Breast epithelium (tissue), 4 donors: ENCODE measurements at regions not wholly inside any gene's neighbourhood (a gene's known extent, or its start where the extent isn't known, plus 50 kb on each side); places are given as distances from the start of the nearest gene placed in this dataset.
A peak's percentile ranks its signal among the peaks of the same experiment; 100 is the strongest.
"Not testable (repeated sequence)": the region's sequence is repeated elsewhere in the genome, so short reads cannot be mapped to it uniquely, and the experiment has no call there.

Source experiments
- DNase-seq, 2 donors: peaks; one replicate each; pipeline ENCODE4 v3.0.0-alpha.2; 2019; ENCODE audit warnings: low spot score in 2 of 2
- H3K27ac ChIP-seq, 2 donors: fragments of 200-600 bp; sonication (generic) in 1 of 2; one replicate each; pipeline ENCODE4 v1.5.1; 2016 to 2019; ENCODE audit warnings: mild to moderate bottlenecking in 1 of 2
- H3K27me3 ChIP-seq, 2 donors: fragments of 200-600 bp; sonication (generic) in 1 of 2; one replicate each; pipeline versions ENCODE4 v1.5.1 to v1.6.0; 2017 to 2019; ENCODE audit warnings: control low read depth in 1 of 2, mild to moderate bottlenecking in 1 of 2
- H3K36me3 ChIP-seq: fragments of 200-600 bp; one replicate; pipeline ENCODE4 v1.5.1; 2019
- H3K4me1 ChIP-seq, 2 donors: fragments of 200-600 bp; sonication (generic); one replicate each; pipeline ENCODE4 v1.5.1; 2016 to 2019; ENCODE audit warnings: control low read depth in 1 of 2
- H3K4me3 ChIP-seq, 3 donors: fragments of 200-600 bp; sonication (generic); 1 replicate in 2 of 3; 2 replicates in 1 of 3; pipeline ENCODE4 v1.5.1; 2016 to 2019; ENCODE audit warnings: mild to moderate bottlenecking in 3 of 3, moderate library complexity in 2 of 3
- H3K9me3 ChIP-seq, 2 donors: fragments of 200-600 bp; sonication (generic) in 1 of 2; one replicate each; pipeline ENCODE4 v1.5.1; 2016 to 2019; ENCODE audit warnings: control low read depth in 1 of 2
- CTCF ChIP-seq, 3 donors: fragments of 450-650 bp; IDR thresholded peaks; one replicate each; pipeline ENCODE4 v1.5.1; 2016 to 2017; ENCODE audit warnings: antibody characterized with exemption in 3 of 3, mild to moderate bottlenecking in 3 of 3, moderate library complexity in 3 of 3
- POLR2A ChIP-seq: fragments of 450-650 bp; IDR thresholded peaks from one replicate; pipeline ENCODE4 v1.6.1; 2016; ENCODE audit warnings: antibody characterized with exemption, mild to moderate bottlenecking, moderate library complexity
- POLR2AphosphoS5 ChIP-seq, 3 donors: sonication (generic); formaldehyde crosslinking; IDR thresholded peaks; one replicate each; pipeline ENCODE4 v1.6.1; 2017; ENCODE audit warnings: antibody characterized with exemption in 3 of 3
- intact Hi-C: fragments of 100-400 bp; cut with DNase I; formaldehyde crosslinking; loops from one replicate; pipeline ENCODE4 v1.15.1; 2023; ENCODE audit warnings: low total_unique reads

DNA sequence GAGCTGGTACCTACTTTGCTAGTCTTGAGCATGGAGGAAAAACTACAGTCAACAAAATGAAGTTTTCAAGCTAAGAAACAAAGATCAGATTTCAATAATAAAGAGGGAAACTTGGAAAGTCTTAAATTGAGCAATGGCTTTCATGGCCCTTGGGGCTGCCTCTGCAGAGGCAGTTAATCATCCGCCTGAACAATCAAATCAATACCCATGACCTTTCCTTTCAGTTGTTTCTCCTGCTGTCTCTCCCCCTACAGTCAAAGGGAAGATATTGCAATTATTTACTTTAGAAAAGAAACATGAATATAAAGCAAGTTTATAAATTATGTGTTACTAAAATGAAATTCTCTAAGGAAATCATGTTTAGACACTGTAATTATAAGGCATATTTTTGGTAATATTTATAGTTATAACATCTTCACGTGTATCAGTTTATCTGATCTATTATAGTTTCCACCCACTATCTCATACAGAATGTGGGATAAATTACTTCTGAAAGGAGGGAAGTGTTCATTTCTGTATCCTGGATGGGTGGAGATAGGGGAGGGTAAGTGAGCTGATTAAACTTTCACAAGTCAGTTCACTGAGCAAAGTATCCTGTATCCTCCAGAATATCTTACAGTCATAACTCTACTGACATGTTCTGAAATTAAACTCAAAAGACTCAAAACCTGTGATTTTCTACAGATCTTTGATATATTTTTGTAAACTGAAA is 72.4 kb upstream of the TSC22D1 start:
- H3K9me3 ChIP-seq: no peaks in the 10 kb centered on the region
- H3K4me1 ChIP-seq: no peaks in the 10 kb centered on the region
- TF ChIP-seq POLR2AphosphoS5 (IDR thresholded peaks at IDR 0.05): no peak
- peak in 1 of 3 donors; percentile 15 for TF ChIP-seq CTCF (IDR thresholded peaks at IDR 0.05)

DNA sequence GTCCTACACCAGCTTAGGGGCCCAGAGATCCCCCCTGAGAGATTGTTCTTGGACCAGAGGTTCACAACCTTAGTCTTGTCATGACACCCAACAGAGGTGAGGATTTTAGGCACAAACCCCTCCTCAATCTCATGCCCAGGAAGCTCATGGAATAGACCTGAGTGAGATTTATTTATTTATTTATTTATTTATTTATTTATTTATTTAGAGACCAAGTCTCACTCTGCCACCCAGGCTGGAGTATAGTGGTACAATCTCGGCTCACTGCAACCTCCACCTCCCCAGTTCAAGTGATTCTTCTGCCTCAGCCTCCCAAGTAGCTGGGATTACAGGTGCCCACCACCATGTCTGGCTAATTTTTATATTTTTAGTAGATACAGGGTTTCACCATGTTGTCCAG is 71.4 kb upstream of the TSC22D1 start:
- intact Hi-C loops, DNase-seq, H3K9me3 ChIP-seq, H3K36me3 ChIP-seq, H3K27me3 ChIP-seq, H3K4me3 ChIP-seq, H3K4me1 ChIP-seq, H3K27ac ChIP-seq: not testable (repeated sequence)

More for the DNA sequence above, 72.4 kb upstream of the TSC22D1 start:
- DNase-seq: no peak
- no peak overlapping the region for H3K27ac ChIP-seq
- H3K27me3 ChIP-seq: no peaks in the 10 kb centered on the region
- H3K4me3 ChIP-seq: no peak overlapping the region
- intact Hi-C loops: no loop called here
- H3K36me3 ChIP-seq: no peaks in the 10 kb centered on the region

DNA sequence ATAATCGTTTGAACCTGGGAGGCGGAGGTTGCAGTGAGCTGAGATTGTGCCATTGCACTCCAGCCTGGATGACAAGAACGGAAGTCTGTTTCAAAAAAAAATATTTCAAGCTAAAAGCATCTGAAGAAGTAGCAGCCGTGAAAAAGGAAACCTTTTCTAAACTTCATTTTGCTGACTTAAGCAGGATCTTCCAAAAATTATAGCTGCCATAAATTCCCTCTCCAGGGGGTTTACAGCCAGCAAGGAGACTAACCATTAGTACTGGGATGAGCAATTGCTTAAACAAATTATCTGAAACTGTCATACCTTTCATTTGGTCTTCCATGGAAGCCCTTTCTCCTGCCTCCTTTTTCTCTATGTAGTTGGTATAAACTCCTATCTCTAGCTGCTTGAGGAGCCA is 69.9 kb upstream of the TSC22D1 start:
- intact Hi-C loops: no loop called here
- H3K27me3 ChIP-seq: no peaks in the 10 kb centered on the region
- H3K4me3 ChIP-seq: no peak overlapping the region
- no peaks in the 10 kb centered on the region for H3K9me3 ChIP-seq
- H3K4me1 ChIP-seq: no peaks in the 10 kb centered on the region
- no peak for TF ChIP-seq POLR2A
- no peak for TF ChIP-seq POLR2AphosphoS5 (IDR thresholded peaks at IDR 0.05)
- TF ChIP-seq CTCF (IDR thresholded peaks at IDR 0.05): no peak
- no peaks in the 10 kb centered on the region for H3K36me3 ChIP-seq
- no peak overlapping the region for H3K27ac ChIP-seq
- no peak for DNase-seq

DNA sequence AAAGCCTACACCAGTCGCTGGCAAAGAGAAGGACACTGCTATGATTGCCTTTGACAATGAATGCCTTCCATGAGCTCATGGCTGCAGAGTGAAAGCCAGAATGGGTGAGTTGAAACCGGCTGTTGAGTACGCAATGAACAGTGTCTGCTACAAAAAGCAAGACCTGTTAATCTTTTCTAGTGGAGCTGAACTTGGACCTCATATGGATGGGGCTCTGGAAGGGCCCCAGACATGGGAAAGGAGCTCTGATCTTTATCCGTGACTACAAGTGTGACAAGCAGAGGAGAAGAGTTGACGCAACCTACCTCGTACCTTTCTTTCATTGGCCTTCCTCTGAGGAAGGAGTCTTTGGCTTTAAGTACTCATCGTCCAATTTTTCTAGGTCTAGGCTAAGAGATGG is 67.1 kb upstream of the TSC22D1 start:
- Histone ChIP-seq H3K4me1 (no peaks in the 10 kb centered on the region), H3K27me3 (no peaks in the 10 kb centered on the region), H3K36me3 (no peaks in the 10 kb centered on the region), H3K4me3 (no peak overlapping the region), H3K9me3 (no peaks in the 10 kb centered on the region), H3K27ac (no peak overlapping the region)
- intact Hi-C loops: no loop called here
- no peak for DNase-seq
- no peak for TF ChIP-seq POLR2AphosphoS5 (IDR thresholded peaks at IDR 0.05)

- no peak for DNase-seq
- no peaks in the 10 kb centered on the region for H3K9me3 ChIP-seq
- TF ChIP-seq CTCF (IDR thresholded peaks at IDR 0.05): no peak
- TF ChIP-seq POLR2AphosphoS5 (IDR thresholded peaks at IDR 0.05): no peak
- no peak for TF ChIP-seq POLR2A
- no peak overlapping the region for H3K27ac ChIP-seq
- no peak overlapping the region for H3K4me3 ChIP-seq
- no peaks in the 10 kb centered on the region for H3K4me1 ChIP-seq
- H3K27me3 ChIP-seq: no peaks in the 10 kb centered on the region
- no peaks in the 10 kb centered on the region for H3K36me3 ChIP-seq
- intact Hi-C loops: no loop called here
These were observed 61.5 kb upstream of the TSC22D1 start for GRCh38 chr13:44637581-44637980.

DNA sequence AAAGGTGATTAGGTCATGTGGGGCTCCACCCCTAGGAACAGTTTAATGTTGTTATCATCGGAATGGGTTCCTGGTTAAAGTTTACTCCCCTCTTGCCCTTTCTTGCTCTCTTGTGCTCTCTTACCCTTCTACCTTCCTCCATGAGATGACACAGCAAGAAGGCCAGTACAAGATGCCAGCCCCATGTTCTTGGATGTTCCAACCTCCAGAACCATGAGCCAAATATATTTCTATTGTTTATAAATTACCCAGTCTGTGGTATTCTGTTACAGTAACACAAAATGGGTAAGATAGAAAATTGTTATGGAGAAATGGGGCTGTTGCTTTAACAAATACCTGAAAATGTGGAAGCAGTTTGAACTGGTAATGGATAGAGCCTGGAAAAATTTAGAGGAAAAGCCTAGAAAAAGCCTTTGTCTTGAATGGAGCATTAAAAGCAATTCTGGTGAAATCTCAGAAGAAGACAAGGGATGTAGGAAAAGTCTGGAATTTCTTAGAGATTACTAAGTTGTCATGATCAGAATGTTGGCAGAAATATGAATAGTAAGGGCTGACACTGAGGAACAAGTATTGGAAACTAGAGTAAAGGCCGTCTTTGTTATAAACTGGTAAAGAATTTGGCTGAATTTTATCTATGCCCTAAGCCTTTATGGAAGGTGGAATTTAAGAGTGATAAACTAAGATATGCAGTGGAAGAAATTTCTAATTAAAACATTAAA is 53.5 kb upstream of the TSC22D1 start:
- Histone ChIP-seq H3K4me3 (no peak overlapping the region), H3K4me1 (no peaks in the 10 kb centered on the region), H3K27me3 (no peaks in the 10 kb centered on the region), H3K36me3 (no peaks in the 10 kb centered on the region), H3K27ac (peak overlapping the region in 1 of 2 donors; percentile 67), H3K9me3 (no peaks in the 10 kb centered on the region)
- TF ChIP-seq CTCF (IDR thresholded peaks at IDR 0.05) (no peak), POLR2AphosphoS5 (IDR thresholded peaks at IDR 0.05) (no peak), POLR2A (no peak)
- intact Hi-C loops: no loop called here
- no peak for DNase-seq

DNA sequence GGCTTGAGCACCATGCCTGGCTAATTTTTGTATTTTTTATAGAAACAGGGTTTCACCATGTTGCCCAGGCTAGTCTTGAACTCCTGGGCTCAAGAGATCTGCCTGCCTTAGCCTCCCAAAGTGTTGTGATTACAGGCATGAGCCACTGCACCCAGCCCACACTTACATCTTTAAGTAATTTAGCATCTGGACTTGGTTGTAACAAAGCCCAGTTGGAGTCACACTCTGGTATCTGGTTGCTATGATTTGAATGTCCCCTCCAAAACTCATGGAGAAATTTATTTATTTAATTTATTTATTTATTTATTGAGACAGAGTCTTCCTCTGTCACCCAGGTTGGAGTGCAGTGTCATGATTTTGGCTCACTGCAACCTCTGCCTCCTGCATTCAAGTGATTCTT is 52.7 kb upstream of the TSC22D1 start:
- H3K4me1 ChIP-seq, H3K9me3 ChIP-seq, intact Hi-C loops, H3K36me3 ChIP-seq, H3K4me3 ChIP-seq, DNase-seq, H3K27me3 ChIP-seq: not testable (repeated sequence)
- H3K27ac ChIP-seq: peak overlapping the region in 1 of 2 donors; percentile 67
